HCT116 (cell line): ENCODE measurements at regions not wholly inside any gene's neighbourhood (a gene's known extent, or its start where the extent isn't known, plus 50 kb on each side); places are given as distances from the start of the nearest gene placed in this dataset.

Experiments
- ATAC-seq: fragments of 200-7000 bp; cut with Tn5 transposase; 2 replicates; pipeline ENCODE4 v1.9.1; 2020; ENCODE audit warnings: mild to moderate bottlenecking, moderate library complexity
- BruUV-seq: library from RNA; stranded (reverse); fragments of 400-500 nt; replicated peaks from 2 replicates; lab custom pipeline; 2021; lab: Mats Ljungman, UMichigan
- CTCF ChIA-PET: fragments of 300-600 bp; sonication (Branson Sonifier 250); formaldehyde crosslinking; loops from one replicate; lab custom pipeline; 2021; ENCODE audit warnings: antibody characterized with exemption; lab: Charles Lee
- POLR2A ChIA-PET: fragments of 300-600, 350-600 bp; sonication (Branson Sonifier 250); formaldehyde crosslinking; loops from one replicate; lab custom pipeline; 2021; ENCODE audit warnings: antibody characterized with exemption; lab: Charles Lee
- RAD21 ChIA-PET, 2 experiments: fragments of 300-600 bp; sonication (Branson Sonifier 250); formaldehyde crosslinking; loops; one replicate each; lab custom pipeline; 2023; ENCODE audit warnings: low total read pairs in 2 of 2; ENCODE audit not compliant: uncharacterized antibody in 2 of 2, unreplicated experiment in 2 of 2, low non-redundant PET in 1 of 2; lab: Charles Lee
- DNase-seq: peaks from one replicate; pipeline ENCODE4 v3.0.0-alpha.2; 2010; ENCODE audit warnings: low read depth, low spot score
- H2AFZ ChIP-seq: fragments of 200-600 bp; shearing (Covaris generic), sonication (generic); 2 replicates; pipeline ENCODE4 v1.6.1; 2017; ENCODE audit warnings: low read depth, mixed run types, mixed read lengths, antibody characterized with exemption, low read length; ENCODE audit not compliant: poor library complexity, severe bottlenecking
- H3K27ac ChIP-seq: 2 replicates; pipeline ENCODE4 v1.5.1; 2012; ENCODE audit warnings: low read depth, low read length
- H3K27me3 ChIP-seq: fragments of 200-600 bp; sonication (generic); 2 replicates; pipeline ENCODE4 v1.6.1; 2016; ENCODE audit warnings: mixed run types, low read length, mixed read lengths; ENCODE audit not compliant: insufficient read depth
- H3K36me3 ChIP-seq, 2 experiments: fragments of 200-500 bp in 1 of 2; fragments of 200-600 bp in 1 of 2; sonication (Bioruptor generic) in 1 of 2; sonication (generic) in 1 of 2; 2 replicates each; pipeline versions ENCODE4 v1.5.1 to v1.6.1; 2014 to 2016; ENCODE audit warnings: low read length in 2 of 2, inconsistent platforms in 1 of 2, mixed read lengths in 1 of 2, mixed run types in 1 of 2; ENCODE audit not compliant: insufficient read depth in 2 of 2, control insufficient read depth in 1 of 2
- H3K4me1 ChIP-seq, 2 experiments: fragments of 200-600 bp in 1 of 2; sonication (generic) in 1 of 2; 2 replicates each; pipeline versions ENCODE4 v1.5.1 to v1.6.1; 2012 to 2017; ENCODE audit warnings: low read length in 2 of 2, inconsistent platforms in 1 of 2, mild to moderate bottlenecking in 1 of 2, mixed read lengths in 1 of 2, mixed run types in 1 of 2, moderate library complexity in 1 of 2; ENCODE audit not compliant: insufficient read depth in 2 of 2, control insufficient read depth in 1 of 2
- H3K4me2 ChIP-seq: fragments of 200-600 bp; sonication (generic); 2 replicates; pipeline ENCODE4 v1.6.1; 2017; ENCODE audit warnings: mixed run types, low read length, mixed read lengths
- H3K4me3 ChIP-seq, 2 experiments: fragments of 200-600 bp in 1 of 2; sonication (generic) in 1 of 2; replicated peaks in 1 of 2; 2 replicates each; pipeline ENCODE4 v1.5.1; 2011 to 2016; ENCODE audit warnings: low read length in 2 of 2, control low read depth in 1 of 2, low read depth in 1 of 2, mild to moderate bottlenecking in 1 of 2, mixed read lengths in 1 of 2, mixed run types in 1 of 2
- H3K79me2 ChIP-seq: fragments of 200-600 bp; sonication (generic); 2 replicates; pipeline ENCODE4 v1.6.1; 2017; ENCODE audit warnings: mild to moderate bottlenecking, mixed run types, low read length, moderate library complexity, mixed read lengths; ENCODE audit not compliant: insufficient read depth
- H3K9ac ChIP-seq: fragments of 200-600 bp; sonication (generic); 2 replicates; pipeline ENCODE4 v1.6.1; 2016; ENCODE audit warnings: low read length, mixed read lengths
- H3K9me2 ChIP-seq: fragments of 200-600 bp; sonication (generic), shearing (Covaris generic); 2 replicates; pipeline ENCODE4 v1.6.1; 2017; ENCODE audit warnings: mixed run types, mild to moderate bottlenecking, moderate library complexity; ENCODE audit not compliant: insufficient read depth
- H3K9me3 ChIP-seq, 2 experiments: fragments of 200-500 bp in 1 of 2; fragments of 200-600 bp in 1 of 2; sonication (Bioruptor generic) in 1 of 2; sonication (generic) in 1 of 2; 2 replicates each; pipeline ENCODE4 v1.6.1; 2014 to 2017; ENCODE audit warnings: low read length in 2 of 2, mixed read lengths in 2 of 2, inconsistent platforms in 1 of 2, low read depth in 1 of 2, mild to moderate bottlenecking in 1 of 2, mixed run types in 1 of 2, moderate library complexity in 1 of 2; ENCODE audit not compliant: control insufficient read depth in 1 of 2, insufficient read depth in 1 of 2
- H4K20me1 ChIP-seq: fragments of 200-600 bp; sonication (generic), shearing (Covaris generic); 2 replicates; pipeline ENCODE4 v1.6.1; 2017; ENCODE audit warnings: mixed run types, mild to moderate bottlenecking, moderate library complexity; ENCODE audit not compliant: insufficient read depth
- ELF1 ChIP-seq: IDR thresholded peaks from 2 replicates; pipeline ENCODE4 v1.6.1; 2012; ENCODE audit warnings: low read depth, borderline replicate concordance
- EZH2 ChIP-seq: fragments of 200-600 bp; sonication (generic); IDR thresholded peaks from 2 replicates; pipeline ENCODE4 v1.6.1; 2017; ENCODE audit warnings: antibody characterized with exemption, mixed run types
- FOSL1 ChIP-seq: IDR thresholded peaks from 2 replicates; pipeline ENCODE4 v1.6.1; 2012; ENCODE audit warnings: low read depth
- POLR2A ChIP-seq: IDR thresholded peaks from 2 replicates; pipeline ENCODE4 v1.7.0; 2011; ENCODE audit warnings: borderline replicate concordance; ENCODE audit not compliant: insufficient read depth, insufficient read length; ENCODE audit errors: extremely low read depth
- REST ChIP-seq: IDR thresholded peaks from 2 replicates; pipeline ENCODE4 v1.6.1; 2012; ENCODE audit warnings: low read depth
- SIN3A ChIP-seq: IDR thresholded peaks from 2 replicates; pipeline ENCODE4 v1.6.1; 2012; ENCODE audit warnings: low read depth
- ZFX ChIP-seq: fragments of 450-650 bp; IDR thresholded peaks from 2 replicates; pipeline ENCODE4 v1.6.1; 2017
- intact Hi-C: fragments of 100-400 bp; cut with micrococcal nuclease; formaldehyde crosslinking; loops from 2 replicates; pipeline ENCODE4 v1.10.0; 2022

DNA sequence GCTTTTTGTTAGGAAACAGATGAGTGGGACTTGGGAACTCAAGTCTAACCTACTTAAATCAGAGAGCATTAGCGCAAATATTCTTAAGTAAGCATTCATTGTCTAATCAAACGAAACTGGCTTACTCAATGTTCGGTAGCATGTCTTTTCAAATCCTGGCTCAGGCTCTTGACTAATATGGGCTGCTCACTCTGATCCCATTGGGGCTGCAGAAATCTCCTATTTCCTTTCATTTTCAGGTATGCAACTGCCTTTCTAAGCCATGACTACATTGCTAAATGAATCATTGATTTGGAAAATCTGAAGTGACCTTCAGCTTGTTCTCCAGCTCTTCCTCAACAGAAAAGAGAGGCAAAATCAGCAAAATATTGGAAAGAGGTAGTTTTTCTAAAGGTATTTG, 2084.4 kb upstream of the PIK3C3 start (continued):
- no peak for TF ChIP-seq REST

GRCh38 chr18:39863916-39864315, 2091.1 kb upstream of the PIK3C3 start:
- Histone ChIP-seq H3K27ac (no peak overlapping the region), H4K20me1 (no peaks in the 10 kb centered on the region), H3K36me3 (no peaks in the 10 kb centered on the region), H3K79me2 (no peaks in the 10 kb centered on the region), H3K4me2 (no peak overlapping the region), H3K4me3 (no peak overlapping the region), H3K9me3 (peaks cover 0 to 5% of the 10 kb centered on the region in 2 experiments; a peak in 2 of 4 replicates), H2AFZ (no peak overlapping the region), H3K4me1 (no peaks in the 10 kb centered on the region), H3K9me2 (no peaks in the 10 kb centered on the region), H3K27me3 (no peaks in the 10 kb centered on the region), H3K9ac (no peak overlapping the region)
- TF ChIP-seq SIN3A (no peak), ELF1 (no peak), REST (no peak), ZFX (no peak), FOSL1 (no peak), EZH2 (no peak), POLR2A (no peak)
- ChIA-PET POLR2A (no interaction called here), CTCF (no interaction called here), RAD21 (no interaction called here)
- no TSS peak for BruUV-seq
- intact Hi-C loops = no loop called here
- DNase-seq = no peak
- no peak for ATAC-seq
